ENCODE measurements at regions not wholly inside any gene's neighbourhood (a gene's known extent, or its start where the extent isn't known, plus 50 kb on each side); places are given as distances from the start of the nearest gene placed in this dataset.

GRCh38 chr12:16719713-16720416 is 113.9 kb upstream of the LMO3 start:
- Histone ChIP-seq H3K27ac (no peak overlapping the region), H3K4me2 (no peak overlapping the region), H3K4me1 (no peaks in the 10 kb centered on the region), H3K4me3 (no peak overlapping the region), H3K9me3 (no peaks in the 10 kb centered on the region)
- POLR2A ChIA-PET = no interaction called here
- FAIRE-seq (no peak), ATAC-seq (no peak), DNase-seq (ENCODE audit: low read depth in 1 of 2, low spot score in 1 of 2) (no peak)
- TF ChIP-seq SMC3 (IDR thresholded peaks at IDR 0.05) = no peak
- no peak for TF ChIP-seq MAFK (IDR thresholded peaks at IDR 0.05; ENCODE audit: partially characterized antibody)
- WGBS (ENCODE audit: missing lambda C conversion rate) = 14% methylated on average over 2 of the region's 2 CpGs
- CTCF ChIA-PET = no interaction called here

GRCh38 chr12:16716928-16717327 is 111.0 kb upstream of the LMO3 start:
- POLR2A ChIA-PET = no interaction called here
- H3K4me1 ChIP-seq = no peaks in the 10 kb centered on the region
- H3K27ac ChIP-seq = no peak overlapping the region
- ATAC-seq = no peak
- H3K4me3 ChIP-seq = no peak overlapping the region
- no peaks in the 10 kb centered on the region for H3K9me3 ChIP-seq
- WGBS (ENCODE audit: missing lambda C conversion rate) = 64% methylated on average over 5 of the region's 5 CpGs
- TF ChIP-seq, protein P1, sequence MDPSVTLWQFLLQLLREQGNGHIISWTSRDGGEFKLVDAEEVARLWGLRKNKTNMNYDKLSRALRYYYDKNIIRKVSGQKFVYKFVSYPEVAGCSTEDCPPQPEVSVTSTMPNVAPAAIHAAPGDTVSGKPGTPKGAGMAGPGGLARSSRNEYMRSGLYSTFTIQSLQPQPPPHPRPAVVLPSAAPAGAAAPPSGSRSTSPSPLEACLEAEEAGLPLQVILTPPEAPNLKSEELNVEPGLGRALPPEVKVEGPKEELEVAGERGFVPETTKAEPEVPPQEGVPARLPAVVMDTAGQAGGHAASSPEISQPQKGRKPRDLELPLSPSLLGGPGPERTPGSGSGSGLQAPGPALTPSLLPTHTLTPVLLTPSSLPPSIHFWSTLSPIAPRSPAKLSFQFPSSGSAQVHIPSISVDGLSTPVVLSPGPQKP (IDR thresholded peaks at IDR 0.05; ENCODE audit: low read depth, low read length) = no peak
- TF ChIP-seq KDM5A (IDR thresholded peaks at IDR 0.05) = no peak
- no peak for TF ChIP-seq ATOH8 (CRISPR knock-in tag; IDR thresholded peaks at IDR 0.05; ENCODE audit: low read depth)
- TF ChIP-seq TFCP2L1 (CRISPR knock-in tag; IDR thresholded peaks at IDR 0.05) = no peak
- no peak for TF ChIP-seq MAX (IDR thresholded peaks at IDR 0.05)
- TF ChIP-seq KDM1A (IDR thresholded peaks at IDR 0.05; ENCODE audit: low read depth) = no peak
- no peak for TF ChIP-seq REST (IDR thresholded peaks at IDR 0.05)
- no peak for TF ChIP-seq ZC3H11A (IDR thresholded peaks at IDR 0.05)
- TF ChIP-seq SREBF2 (IDR thresholded peaks at IDR 0.05) = no peak
- no peak for TF ChIP-seq ESRRA (IDR thresholded peaks at IDR 0.05; ENCODE audit: borderline replicate concordance, low read length)
- no peak for TF ChIP-seq CEBPB (IDR thresholded peaks at IDR 0.05)
- no peak for TF ChIP-seq PBX3 (IDR thresholded peaks at IDR 0.05)
- TF ChIP-seq NFE2L2 (conservative IDR thresholded peaks at IDR 0.05; ENCODE audit: low read length) = no peak
- TF ChIP-seq EHMT2 (IDR thresholded peaks at IDR 0.05; ENCODE audit: low read depth) = no peak
- TF ChIP-seq RNF2 (IDR thresholded peaks at IDR 0.05; ENCODE audit: borderline replicate concordance, low read depth) = no peak
- TF ChIP-seq HOXB13 (CRISPR knock-in tag; IDR thresholded peaks at IDR 0.05; ENCODE audit: low read depth) = no peak
- TF ChIP-seq FOSL2 (IDR thresholded peaks at IDR 0.05) = no peak
- no peak for TF ChIP-seq FOSL2 (CRISPR knock-in tag; IDR thresholded peaks at IDR 0.05)
- TF ChIP-seq HOXB5 (CRISPR knock-in tag; IDR thresholded peaks at IDR 0.05) = no peak
- no peak for TF ChIP-seq ZNF302 (CRISPR knock-in tag; IDR thresholded peaks at IDR 0.05)
- no peak for FAIRE-seq
- CTCF ChIA-PET = no interaction called here
- no peak for DNase-seq (ENCODE audit: low read depth in 1 of 2, low spot score in 1 of 2)
- no peak overlapping the region for H3K4me2 ChIP-seq
